ENCODE measurements at regions not wholly inside any gene's neighbourhood (a gene's known extent, or its start where the extent isn't known, plus 50 kb on each side); places are given as distances from the start of the nearest gene placed in this dataset.

DNA sequence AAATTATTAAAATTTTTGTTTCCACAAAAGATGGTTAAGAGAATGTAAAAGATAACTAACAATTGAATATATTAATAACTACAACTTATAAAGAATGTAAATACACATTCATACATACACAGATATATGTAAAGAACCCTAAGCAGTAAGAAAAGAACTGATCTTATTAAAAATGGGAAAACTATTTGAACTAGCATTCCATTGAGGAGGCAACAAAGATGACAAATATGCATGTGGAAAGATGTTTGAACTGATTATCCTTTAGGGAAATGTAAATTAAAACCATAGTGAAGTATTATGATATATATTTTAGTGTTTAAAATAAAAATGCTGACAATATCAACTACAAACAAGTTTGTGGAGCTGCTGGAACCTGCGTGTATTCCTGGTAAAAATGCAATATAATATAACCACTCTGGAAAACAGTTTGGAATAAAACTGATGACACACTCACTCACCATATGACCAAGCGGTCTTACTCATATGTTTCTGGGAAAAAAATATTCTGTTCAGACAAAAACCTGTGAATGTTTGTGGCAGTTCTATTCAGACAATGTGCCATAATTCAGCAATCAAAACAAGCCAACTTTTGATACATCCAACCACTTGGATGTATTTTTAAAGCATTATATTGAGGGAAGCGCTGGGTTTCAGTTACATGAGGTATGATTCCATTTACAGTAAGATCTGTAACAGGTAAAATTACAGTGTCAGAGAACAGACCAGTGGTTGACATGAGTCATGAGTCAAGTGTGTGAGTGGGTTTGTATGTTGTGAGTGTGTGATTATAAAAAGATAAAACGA is 694.4 kb upstream of the SLITRK5 start:
- DNase-seq, result no peak

DNA sequence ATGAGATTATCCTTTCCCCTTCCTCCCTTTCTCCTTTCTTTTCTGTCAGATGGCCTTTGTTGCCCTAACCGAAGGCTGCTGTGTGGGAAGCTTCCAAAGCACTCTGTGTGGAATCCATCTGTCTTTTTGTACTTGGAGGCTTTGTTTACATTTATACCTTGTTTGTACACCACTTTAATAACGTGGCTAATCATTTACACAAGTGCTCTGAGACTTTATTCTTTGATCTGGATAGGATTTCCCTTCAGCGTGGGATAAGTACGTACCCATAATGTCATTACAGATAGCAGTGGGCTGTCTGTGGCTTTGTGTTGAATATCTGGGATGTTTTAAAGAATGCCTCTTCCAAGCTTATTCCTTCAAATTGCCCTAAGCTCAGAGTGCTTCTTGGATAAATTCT is 684.7 kb upstream of the SLITRK5 start:
- DNase-seq, result no peak

DNA sequence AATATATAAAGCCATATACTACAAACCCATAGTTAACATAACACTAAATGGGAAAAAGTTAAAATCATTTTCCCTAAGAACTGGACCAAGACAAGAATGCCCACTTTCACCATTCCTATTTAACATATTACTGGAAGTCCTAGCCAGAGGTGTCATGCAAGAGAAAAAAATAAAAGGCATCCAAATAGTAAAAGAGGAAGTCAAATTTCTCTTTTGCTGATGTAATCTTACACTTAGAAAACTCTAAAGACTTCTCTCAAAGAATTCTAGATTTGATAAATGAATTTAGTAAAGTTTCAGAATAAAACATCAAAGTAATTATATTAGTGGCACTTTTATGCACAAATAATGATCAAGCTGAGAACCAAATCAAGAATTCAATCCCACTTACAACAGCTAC is 678.9 kb upstream of the SLITRK5 start:
- DNase-seq, result no peak

DNA sequence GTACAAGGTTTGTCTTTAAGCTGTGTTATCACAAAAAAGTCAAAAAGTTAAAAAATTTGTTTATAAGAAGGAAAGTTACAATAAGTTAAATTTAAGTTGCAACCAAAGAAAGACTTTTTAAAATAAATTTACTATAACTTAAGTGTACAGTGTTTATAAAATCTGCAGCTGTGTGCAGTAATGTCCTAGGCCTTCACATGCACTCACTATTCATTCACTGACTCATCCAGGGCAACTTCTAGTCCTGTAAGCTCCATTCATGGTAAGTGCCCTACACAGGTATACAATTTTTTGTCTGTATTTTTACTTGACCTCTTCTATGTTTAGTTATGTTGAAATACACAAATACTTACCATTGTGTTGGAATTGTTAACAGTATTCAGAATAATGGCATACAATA is 667.9 kb upstream of the SLITRK5 start:
- DNase-seq, result no peak

DNA sequence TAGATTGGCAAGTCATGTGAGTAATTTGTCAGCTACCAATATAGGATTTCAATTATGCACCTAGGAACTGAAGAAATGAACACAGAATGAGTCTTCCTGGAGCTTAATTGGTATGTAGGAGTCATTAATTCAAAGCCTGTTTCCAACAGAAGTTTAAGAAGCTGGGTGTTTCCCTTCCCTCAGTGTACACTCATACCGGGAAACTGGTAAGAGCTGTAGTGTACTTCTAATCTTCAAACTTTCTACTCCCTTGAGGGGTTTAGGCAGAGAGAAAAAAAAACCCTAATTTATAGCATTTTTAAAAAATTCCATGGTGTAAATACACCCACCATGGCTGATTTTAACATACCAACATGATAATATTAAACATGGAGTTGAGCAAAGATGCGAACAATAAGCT is 665.7 kb upstream of the SLITRK5 start:
- DNase-seq, result no peak

DNA sequence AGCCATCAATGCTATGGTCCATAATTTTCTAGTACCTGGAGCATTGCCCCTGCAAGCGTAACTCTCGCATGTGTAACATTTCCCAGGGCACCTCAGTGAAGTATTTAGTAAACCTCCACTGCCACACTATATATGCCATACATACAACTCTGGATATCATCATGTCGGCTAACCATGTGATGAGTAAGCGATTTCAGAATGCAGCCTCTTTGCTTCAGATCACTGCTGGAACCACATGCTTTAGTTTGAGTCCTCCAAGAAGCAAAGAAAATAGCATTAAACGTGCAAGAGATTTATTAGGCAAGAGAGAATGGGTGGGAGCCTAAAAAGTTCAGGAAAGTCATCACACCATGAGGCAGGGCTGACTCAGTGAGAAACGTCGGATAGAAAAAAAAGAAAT is 635.6 kb upstream of the SLITRK5 start:
- DNase-seq, result no peak

DNA sequence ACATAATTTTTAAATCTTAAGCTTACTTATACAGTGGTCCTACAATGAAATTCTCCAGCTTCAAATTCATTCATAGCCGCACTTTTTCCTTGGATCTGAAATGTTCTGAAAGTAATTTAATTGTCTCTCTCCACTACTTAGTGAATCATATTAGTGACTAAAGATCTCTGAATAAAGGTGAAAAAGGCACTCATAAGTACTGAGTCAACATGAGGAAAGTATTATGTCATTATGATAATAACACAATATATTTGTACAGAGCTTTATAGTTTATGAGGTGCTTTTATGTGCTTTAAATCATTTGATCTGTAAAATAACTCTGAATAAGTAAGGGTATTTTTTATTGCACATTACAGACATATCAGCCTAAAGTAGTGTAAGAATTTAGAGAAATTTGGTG is 628.2 kb upstream of the SLITRK5 start:
- DNase-seq, result no peak

DNA sequence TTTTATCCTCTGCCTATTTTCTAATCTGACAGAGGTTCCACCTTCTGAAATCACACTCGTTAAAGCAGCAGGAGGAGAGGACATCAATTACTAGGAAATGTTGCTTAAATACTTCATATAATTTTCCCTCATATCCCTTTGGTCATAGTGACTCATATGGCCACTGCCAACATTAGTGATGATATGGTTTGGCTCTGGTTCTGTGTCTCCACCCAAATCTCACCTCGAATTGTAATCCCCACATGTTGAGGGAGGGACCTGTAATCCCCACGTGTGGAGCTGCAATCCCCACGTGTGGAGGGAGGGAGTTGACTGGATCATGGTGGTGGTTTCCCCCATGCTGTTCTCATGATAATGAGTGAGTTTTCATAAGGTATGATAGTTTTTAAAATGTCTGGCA is 618.4 kb upstream of the SLITRK5 start:
- no peak for DNase-seq

DNA sequence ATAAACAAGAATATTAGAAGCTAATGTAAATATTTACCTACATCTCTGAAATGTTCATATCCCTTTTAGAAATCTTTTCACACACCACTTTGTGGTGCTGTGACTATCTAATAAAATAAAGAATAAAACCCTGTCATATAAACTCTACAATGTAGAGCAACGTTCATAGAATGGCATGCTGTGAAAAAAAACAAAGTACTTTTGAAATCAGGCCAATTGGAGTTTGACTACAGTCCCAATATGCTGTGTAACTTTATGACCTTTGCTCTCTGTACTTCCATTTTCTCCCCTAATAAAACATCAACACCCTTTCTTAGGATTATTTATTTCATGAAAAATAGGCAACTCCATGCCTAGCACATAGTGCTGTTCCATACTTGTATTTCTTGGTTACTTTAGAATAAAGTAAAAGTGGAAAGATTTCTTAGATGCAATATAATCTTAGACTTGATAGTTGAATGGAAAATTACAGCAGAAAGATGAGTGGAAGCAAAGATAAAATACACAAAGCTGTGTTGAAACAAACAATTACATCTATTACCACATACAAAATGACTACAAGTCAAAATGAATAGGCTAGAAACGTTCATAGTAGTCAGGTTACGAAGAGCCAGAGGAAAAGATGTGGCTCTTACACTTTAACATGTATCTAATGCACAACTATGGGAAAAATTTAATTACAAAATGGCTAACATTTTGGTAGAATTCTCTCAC is 613.2 kb upstream of the SLITRK5 start:
- no peak for DNase-seq

DNA sequence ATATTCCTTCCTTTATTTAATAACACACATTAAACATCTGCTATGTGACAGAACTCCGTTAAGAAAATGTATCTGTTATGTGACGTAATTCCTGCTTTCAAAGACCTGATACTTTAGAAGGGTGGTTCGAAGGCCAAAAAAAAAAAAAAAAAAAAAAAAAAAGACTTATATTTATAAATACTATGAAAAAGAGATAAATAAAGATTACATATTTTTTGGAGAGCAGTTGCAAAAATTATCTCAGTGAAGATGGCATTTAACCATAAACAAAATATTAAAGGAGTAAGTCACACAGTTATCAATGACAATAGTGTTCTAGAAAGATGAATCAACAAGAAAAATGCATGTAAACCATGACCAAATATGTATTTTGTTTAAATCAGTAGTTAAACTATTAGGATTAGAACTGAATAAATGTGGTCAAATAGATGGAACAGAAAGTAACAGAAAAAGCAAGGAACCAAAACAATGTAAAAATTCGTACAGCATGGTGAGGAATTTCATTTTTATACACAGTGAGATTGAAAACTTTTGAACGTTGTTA is 612.3 kb upstream of the SLITRK5 start:
- no peak for DNase-seq

DNA sequence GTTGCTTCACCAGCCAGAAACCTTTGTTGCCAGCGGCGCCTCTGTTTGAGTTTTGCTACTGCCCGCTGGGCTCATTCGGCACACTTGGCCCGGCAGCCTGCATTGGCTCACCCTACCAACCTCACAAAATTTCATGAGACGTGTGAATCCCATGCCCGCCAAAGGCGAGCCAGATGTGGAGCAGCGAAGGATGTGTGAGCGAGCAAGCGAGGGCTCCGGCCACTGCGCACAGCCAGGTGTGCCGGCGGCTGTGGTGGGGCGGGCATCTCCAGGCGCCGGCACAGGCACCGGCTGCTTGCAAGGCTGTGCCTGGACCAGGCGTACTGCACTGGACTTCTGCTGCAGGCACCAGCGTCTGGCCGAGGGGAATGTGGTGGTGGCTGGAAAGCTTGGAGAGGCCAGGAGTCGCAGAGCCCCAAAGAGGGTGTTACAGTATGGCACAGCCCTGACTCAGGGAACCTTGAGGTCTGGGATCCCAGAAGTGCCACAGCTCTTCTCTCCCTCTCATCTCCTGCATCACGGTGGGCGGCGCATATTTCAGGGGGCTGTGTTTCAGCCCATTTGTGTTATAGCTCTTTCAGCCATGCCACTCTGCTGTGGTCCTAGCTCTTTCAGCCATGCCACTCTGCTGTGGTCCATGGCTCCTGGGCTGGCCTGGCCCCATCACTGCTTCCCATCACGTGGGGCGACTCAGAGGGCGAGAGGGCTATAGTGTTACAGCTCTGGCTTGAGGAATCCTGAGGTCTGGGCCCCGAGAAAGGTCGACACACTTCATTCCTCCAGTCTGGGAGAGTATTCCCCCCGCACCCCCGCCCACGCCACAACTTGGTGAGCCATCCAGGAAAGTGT is 592.0 kb upstream of the SLITRK5 start:
- no peak for DNase-seq

DNA sequence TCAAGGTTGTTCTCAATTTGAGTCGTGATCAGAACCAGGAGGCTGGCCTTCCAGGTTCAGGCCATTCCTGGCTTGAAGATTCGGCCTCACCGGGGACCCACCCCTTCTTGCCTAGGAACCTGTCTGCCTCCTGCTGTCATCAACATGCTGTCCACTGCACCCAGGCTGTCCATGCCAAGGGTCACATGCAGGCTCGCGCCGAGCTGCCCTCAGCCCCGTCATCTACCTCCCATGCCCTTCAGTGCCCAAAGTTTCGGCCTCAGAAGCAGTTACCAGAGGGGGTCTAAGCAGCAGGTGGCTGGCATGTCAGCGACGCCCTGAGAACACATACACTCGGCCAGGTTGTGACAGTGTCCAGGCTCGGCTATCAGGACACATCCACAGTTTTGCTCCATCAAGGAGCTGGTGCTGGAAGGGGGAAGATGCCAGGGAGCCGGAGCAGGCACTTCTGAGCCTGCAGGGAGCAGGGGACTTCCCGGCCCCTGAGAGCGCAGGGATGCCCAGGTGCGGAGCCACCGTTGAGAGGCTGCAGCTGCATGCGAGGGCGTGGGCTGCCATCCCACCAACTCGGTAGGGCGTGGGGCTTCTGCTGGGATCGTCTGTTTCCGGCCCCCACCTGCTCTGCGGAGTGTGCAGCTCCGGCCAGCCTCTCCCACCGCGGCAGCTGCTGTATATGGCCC is 590.9 kb upstream of the SLITRK5 start:
- DNase-seq, result no peak

DNA sequence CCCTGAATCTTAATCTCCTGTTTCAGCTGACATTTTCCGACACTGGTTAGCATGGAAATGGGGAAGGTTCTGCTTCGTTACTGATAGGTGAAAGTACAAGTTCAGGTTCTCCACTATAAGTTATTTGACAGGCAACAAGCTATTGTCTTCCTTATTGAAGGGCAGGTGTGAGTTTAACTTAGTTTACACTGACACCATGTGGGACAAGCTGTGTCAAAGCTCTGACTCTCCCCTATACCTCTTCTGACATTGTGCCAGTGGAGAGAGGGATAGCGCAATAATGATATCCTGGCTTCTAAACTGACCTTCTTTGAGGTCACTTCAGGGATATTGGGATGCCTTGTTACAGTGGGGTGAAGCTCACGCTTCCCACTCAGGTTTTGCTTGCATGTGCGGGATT is 587.0 kb upstream of the SLITRK5 start:
- no peak for DNase-seq

DNA sequence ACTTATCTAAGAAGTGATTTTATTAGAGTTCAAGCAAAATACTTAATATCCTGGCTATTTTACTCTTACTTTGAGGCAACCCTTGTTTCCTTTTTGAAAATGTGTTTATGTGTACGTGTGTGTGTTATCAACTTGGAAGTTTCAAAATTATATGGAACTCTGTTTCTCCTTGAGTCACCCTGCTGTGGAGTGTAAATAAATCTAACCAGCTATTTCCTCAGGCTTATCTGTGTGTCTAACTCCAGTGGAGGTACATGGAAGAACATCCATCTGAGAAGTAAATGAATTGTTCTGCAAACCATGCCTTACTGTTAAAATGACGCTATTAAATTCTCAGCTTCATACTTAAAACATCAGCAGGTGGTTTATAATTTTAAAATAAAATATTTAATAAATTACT is 583.4 kb upstream of the SLITRK5 start:
- DNase-seq, result no peak

DNA sequence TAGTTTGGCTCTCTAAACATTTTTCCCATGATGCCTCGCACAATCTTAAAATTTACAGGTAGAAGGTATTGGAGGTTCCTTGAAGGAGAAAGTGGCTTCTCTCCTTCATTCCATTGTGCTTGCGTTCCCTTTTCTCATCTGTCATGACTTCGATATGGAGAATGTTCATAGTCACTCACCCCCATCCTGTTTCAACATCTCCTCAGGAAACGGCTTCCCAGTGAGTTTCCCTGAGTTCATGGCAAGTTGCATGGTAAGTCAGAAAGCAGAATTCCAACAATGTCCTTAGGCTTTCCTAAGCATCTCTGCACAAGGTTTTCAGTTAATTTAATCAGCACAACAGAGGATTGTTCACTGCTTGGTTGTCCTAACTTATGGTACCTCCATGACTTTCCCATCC is 581.8 kb upstream of the SLITRK5 start:
- no peak for DNase-seq

DNA sequence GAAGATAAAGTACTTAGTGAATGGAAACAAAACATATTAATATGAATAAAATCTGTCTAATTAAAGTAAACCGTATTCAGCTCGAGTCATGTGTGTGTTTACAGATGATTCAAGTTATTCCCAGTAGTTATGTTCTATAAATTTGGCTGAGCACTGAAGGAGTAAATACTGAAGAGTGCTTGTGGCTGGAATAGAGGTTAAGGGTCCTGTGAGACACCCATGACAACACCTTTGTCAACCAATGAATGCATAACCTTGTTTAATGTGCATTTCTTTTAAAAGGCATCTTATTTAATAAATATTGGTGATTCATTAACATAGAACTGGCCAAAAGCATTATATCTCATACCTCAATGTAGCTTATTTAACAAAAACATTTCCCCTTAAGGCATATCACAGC is 577.8 kb upstream of the SLITRK5 start:
- DNase-seq, result no peak

DNA sequence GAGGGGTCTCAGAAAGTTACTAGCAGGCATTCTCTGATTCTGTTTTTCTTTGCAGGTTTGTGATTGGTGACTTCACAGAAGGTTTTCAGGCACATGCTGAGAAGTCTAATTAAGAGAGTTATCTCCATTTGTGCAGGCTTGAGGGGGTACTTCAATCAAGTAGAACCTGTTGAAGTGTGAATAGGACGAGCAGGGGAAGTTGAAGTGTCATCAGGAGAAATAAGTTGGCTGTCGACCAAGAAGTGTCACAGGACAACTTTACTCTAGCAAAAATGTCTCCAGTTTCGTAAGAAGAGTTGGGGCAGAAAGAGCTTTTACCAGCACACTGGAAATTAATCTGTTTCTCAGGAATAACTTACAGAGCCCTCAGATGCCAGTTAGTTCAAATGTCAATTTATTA is 576.5 kb upstream of the SLITRK5 start:
- no peak for DNase-seq

DNA sequence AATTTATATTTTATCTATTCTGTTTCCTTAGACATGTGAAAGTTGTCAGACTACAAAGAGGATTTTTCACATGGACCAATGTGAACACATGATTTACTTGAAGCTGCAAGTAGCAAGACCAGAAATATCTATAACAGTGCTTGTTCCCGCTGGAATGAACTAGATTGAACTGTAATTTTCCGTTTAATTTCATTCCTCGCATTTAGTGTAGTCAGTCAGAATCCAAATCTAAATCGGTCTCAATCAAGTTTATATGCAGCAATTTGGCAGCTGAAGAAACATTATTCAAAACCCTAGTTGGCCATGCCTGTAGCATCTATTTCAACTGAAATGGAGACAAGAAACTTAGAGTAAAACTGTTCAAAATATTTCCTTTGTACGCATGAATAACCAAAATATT is 570.7 kb upstream of the SLITRK5 start:
- no peak for DNase-seq

DNA sequence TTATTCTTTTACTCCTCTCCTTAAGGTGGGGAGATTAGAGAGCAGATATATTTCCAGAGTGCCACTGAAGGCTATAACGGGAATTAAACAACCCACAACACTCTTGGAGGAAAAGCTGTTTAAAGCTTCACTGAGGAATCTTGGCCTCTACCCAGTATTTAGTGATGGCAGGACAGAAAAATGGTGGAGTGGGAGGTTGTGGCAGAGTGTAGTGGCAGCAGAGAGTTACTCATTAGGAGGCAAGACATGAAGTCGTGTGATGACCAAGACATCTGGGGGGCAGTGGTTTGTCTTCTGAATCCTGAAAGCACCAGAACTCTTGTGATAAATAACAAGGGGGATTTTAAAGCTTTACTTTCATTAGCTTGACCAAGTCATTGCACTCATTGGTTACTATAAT is 563.5 kb upstream of the SLITRK5 start:
- no peak for DNase-seq

DNA sequence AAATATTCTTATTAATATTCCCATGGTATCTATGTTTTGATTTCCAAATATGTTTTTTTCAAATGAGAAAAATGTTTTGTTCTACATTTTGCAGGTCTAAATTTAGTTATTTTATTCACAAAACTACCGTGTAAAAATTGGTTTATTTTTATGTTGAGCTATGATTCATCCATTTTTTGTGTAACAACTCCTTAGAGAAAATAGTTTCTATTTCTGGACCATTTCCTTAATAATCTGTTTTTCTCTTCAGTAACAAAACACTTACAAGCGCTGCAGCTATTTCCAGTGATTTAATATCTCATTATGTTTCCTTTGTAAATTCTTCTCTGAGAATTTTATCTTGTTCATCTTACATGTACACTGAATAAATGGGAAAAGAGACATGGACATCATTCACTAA is 550.7 kb upstream of the SLITRK5 start:
- no peak for DNase-seq

DNA sequence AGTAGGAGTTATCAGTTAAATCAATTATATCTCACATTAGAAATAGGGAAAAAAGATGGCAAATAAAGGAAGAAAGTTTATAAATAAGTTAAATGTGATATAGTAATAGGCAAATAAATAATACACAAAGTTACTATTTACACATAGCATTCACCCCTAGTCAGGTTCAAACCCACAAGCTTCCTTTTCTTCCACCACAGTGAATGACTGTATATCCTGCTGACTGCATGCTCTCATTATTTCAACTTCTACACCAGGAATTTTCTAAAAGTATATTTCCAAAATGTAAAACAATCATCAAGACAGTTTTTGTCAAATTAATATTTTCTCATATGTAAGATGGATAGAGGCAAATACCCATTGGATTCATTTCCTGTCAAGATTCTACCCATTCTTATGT is 548.6 kb upstream of the SLITRK5 start:
- DNase-seq, result no peak

DNA sequence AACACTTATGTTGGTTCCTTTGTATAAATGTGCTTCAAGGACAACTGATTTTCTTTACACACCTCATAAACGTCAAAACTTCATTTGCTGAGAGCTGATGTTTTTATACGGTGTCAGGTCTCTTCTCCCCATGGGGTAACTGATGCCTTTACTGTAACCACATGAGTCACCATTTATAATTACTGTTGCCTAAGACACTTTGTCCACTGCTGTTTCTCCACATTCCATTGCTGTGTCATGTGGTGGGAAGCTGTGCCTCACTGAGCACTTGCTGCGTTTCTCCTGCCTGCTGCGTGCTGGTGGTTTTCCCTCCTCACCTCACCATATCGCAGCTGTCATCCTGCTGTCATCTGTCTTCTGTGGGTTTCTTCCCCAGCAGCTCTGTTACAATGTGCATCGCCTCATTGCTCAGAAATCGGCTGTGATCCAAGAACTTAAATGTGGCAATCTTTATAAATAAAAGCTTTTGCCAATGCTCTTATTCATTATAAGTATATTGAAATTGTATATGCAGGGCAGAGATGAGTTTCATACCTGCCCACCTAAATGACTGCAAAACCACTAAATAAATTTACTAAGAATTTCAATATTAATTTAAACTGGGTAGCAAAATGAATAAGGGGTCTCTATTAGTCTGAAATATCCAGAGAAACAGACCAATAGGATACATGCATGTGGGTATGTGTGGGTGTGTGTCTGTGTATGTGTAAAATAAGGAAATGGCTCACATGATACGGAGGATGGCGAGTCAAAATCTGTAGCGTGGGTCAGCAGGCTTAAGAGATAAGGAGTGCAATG is 547.0 kb upstream of the SLITRK5 start:
- DNase-seq, result no peak

All from stimulated activated CD4-positive, alpha-beta T cell treated with anti-CD3 and anti-CD28 coated beads, Interleukin-4, amount 100 ng/mL, for 4 hours (primary cell).